IMR-90 (cell line): ENCODE measurements at regions not wholly inside any gene's neighbourhood (a gene's known extent, or its start where the extent isn't known, plus 50 kb on each side); places are given as distances from the start of the nearest gene placed in this dataset.
"Not testable (repeated sequence)": the region's sequence is repeated elsewhere in the genome, so short reads cannot be mapped to it uniquely, and the experiment has no call there.

Experiments used
- ATAC-seq: fragments of 200-7000 bp; cut with Tn5 transposase; 2 replicates; pipeline ENCODE4 v1.9.1; 2020; ENCODE audit warnings: low read depth, mild to moderate bottlenecking, moderate library complexity
- BruUV-seq: library from RNA; stranded (reverse); fragments of 400-500 nt; replicated peaks from 2 replicates; lab custom pipeline; 2021; lab: Mats Ljungman, UMichigan
- CTCF ChIA-PET: fragments of 300-600 bp; formaldehyde crosslinking; extraction: SDS; loops from one replicate; lab custom pipeline; 2021; ENCODE audit warnings: antibody characterized with exemption; lab: Yijun Ruan, JAX
- POLR2A ChIA-PET: fragments of 300-600 bp; sonication (Branson Sonifier 250); formaldehyde crosslinking; loops from one replicate; lab custom pipeline; 2022; ENCODE audit warnings: antibody characterized with exemption; ENCODE audit not compliant: unreplicated experiment; lab: Charles Lee
- DNase-seq: peaks from one replicate; pipeline ENCODE4 v3.0.0; 2013
- H2AFZ ChIP-seq: replicated peaks from 2 replicates; pipeline ENCODE3; 2013; ENCODE audit warnings: low read length, mild to moderate bottlenecking; ENCODE audit not compliant: poor library complexity
- H2AK5ac ChIP-seq: 2 replicates; pipeline ENCODE4 v1.6.1; 2013; ENCODE audit warnings: low read depth, low read length, inconsistent platforms
- H2AK9ac ChIP-seq: replicated peaks from 2 replicates; pipeline ENCODE3; 2013; ENCODE audit warnings: mild to moderate bottlenecking, low read depth, low read length, moderate library complexity; ENCODE audit not compliant: poor library complexity
- H2BK120ac ChIP-seq: 2 replicates; pipeline ENCODE4 v1.6.1; 2013; ENCODE audit warnings: low read depth, low read length, inconsistent platforms
- H2BK15ac ChIP-seq: 3 replicates; pipeline ENCODE4 v1.6.1; 2013; ENCODE audit warnings: low read depth, low read length, inconsistent platforms
- H2BK20ac ChIP-seq: 2 replicates; pipeline ENCODE4 v1.6.1; 2013; ENCODE audit warnings: low read depth, mild to moderate bottlenecking, inconsistent platforms, low read length, moderate library complexity
- H2BK5ac ChIP-seq: 2 replicates; pipeline ENCODE4 v1.6.1; 2013; ENCODE audit warnings: mild to moderate bottlenecking, low read depth, low read length, inconsistent platforms; ENCODE audit not compliant: poor library complexity, severe bottlenecking
- H3K14ac ChIP-seq: replicated peaks from 2 replicates; pipeline ENCODE4 v1.6.1; 2013; ENCODE audit warnings: low read depth, low read length, inconsistent platforms
- H3K18ac ChIP-seq: 2 replicates; pipeline ENCODE4 v1.6.1; 2013; ENCODE audit warnings: low read depth, low read length, control low read depth
- H3K23ac ChIP-seq: 2 replicates; pipeline ENCODE4 v1.6.1; 2013; ENCODE audit warnings: low read depth, low read length, inconsistent platforms
- H3K27ac ChIP-seq: 2 replicates; pipeline ENCODE4 v1.5.1; 2013; ENCODE audit warnings: mild to moderate bottlenecking, control low read depth, low read length; ENCODE audit not compliant: insufficient read depth
- H3K27me3 ChIP-seq: 2 replicates; pipeline ENCODE4 v1.6.1; 2013; ENCODE audit warnings: low read length; ENCODE audit not compliant: control insufficient read depth, insufficient read depth
- H3K36me3 ChIP-seq: 2 replicates; pipeline ENCODE4 v1.6.1; 2013; ENCODE audit warnings: low read length, mixed read lengths; ENCODE audit not compliant: control insufficient read depth, insufficient read depth
- H3K4ac ChIP-seq: 2 replicates; pipeline ENCODE4 v1.6.1; 2013; ENCODE audit warnings: low read depth, low read length, inconsistent platforms
- H3K4me1 ChIP-seq: 2 replicates; pipeline ENCODE4 v1.6.1; 2013; ENCODE audit warnings: low read length, mixed read lengths; ENCODE audit not compliant: control insufficient read depth, insufficient read depth
- H3K4me2 ChIP-seq: 2 replicates; pipeline ENCODE4 v1.6.1; 2013; ENCODE audit warnings: low read depth, mild to moderate bottlenecking, control low read depth, low read length, moderate library complexity
- H3K4me3 ChIP-seq: 2 replicates; pipeline ENCODE4 v1.5.1; 2013; ENCODE audit warnings: low read depth, mild to moderate bottlenecking, control low read depth, low read length, moderate library complexity; ENCODE audit not compliant: insufficient read depth
- H3K56ac ChIP-seq: 2 replicates; pipeline ENCODE4 v1.6.1; 2013; ENCODE audit warnings: low read length, inconsistent platforms; ENCODE audit not compliant: insufficient read depth; ENCODE audit errors: extremely low read depth
- H3K79me1 ChIP-seq, 2 experiments: 2 replicates each; pipeline ENCODE4 v1.6.1; 2013; ENCODE audit warnings: low read length in 2 of 2, inconsistent platforms in 1 of 2, low read depth in 1 of 2
- H3K9ac ChIP-seq: 2 replicates; pipeline ENCODE4 v1.6.1; 2013; ENCODE audit warnings: low read depth, low read length, control low read depth
- H3K9me1 ChIP-seq: 2 replicates; pipeline ENCODE4 v1.6.1; 2013; ENCODE audit warnings: low read length, inconsistent platforms; ENCODE audit not compliant: insufficient read depth
- H3K9me3 ChIP-seq: 2 replicates; pipeline ENCODE4 v1.6.1; 2013; ENCODE audit warnings: low read length; ENCODE audit not compliant: control insufficient read depth, insufficient read depth
- H4K20me1 ChIP-seq: 2 replicates; pipeline ENCODE4 v1.6.1; 2013; ENCODE audit warnings: low read length, inconsistent platforms; ENCODE audit not compliant: insufficient read depth
- H4K5ac ChIP-seq: 2 replicates; pipeline ENCODE4 v1.6.1; 2013; ENCODE audit warnings: mild to moderate bottlenecking, low read depth, low read length, control low read depth
- H4K8ac ChIP-seq, 2 experiments: 2 replicates each; pipeline ENCODE4 v1.6.1; 2013; ENCODE audit warnings: low read depth in 2 of 2, low read length in 2 of 2, control low read depth in 1 of 2, inconsistent platforms in 1 of 2
- H4K91ac ChIP-seq: 2 replicates; pipeline ENCODE4 v1.6.1; 2013; ENCODE audit warnings: low read depth, low read length, inconsistent platforms; ENCODE audit not compliant: insufficient read depth
- WGBS, 2 experiments: methylation state at CpG; one replicate each; pipeline versions ENCODE4 v1.1.5 to v1.1.7; 2013; ENCODE audit warnings: missing lambda C conversion rate in 2 of 2; ENCODE audit not compliant: insufficient read length in 1 of 2; ENCODE audit errors: extremely low coverage in 2 of 2; 5-methylcytosine and 5-hydroxymethylcytosine counted together
- dilution Hi-C: fragments of 300-500 bp; cut with HindIII; formaldehyde crosslinking; loops from one replicate; pipeline ENCODE4 v1.14.3; 2018; ENCODE audit warnings: low sequenced_read_pairs; ENCODE audit not compliant: unreplicated experiment
- in situ Hi-C: fragments of 300-500 bp; cut with MboI; formaldehyde crosslinking; loops from 3 replicates; pipeline ENCODE4 v1.14.3; 2019; ENCODE audit warnings: low sequenced_read_pairs, inconsistent platforms, mixed read lengths
- intact Hi-C: fragments of 100-400 bp; cut with micrococcal nuclease; formaldehyde crosslinking; loops from 2 replicates; pipeline ENCODE4 v1.10.0; 2022

- H3K18ac ChIP-seq, H4K5ac ChIP-seq, H2BK15ac ChIP-seq, in situ Hi-C loops, H3K23ac ChIP-seq, H3K4me2 ChIP-seq, POLR2A ChIA-PET, H3K9ac ChIP-seq, DNase-seq, H3K4me1 ChIP-seq, BruUV-seq, H2BK120ac ChIP-seq, CTCF ChIA-PET, H2BK5ac ChIP-seq, H3K27ac ChIP-seq, H2AK5ac ChIP-seq, H3K9me1 ChIP-seq, H2AFZ ChIP-seq, H4K91ac ChIP-seq, H2BK20ac ChIP-seq, H2AK9ac ChIP-seq, H3K4ac ChIP-seq, H3K36me3 ChIP-seq, H3K27me3 ChIP-seq, H3K9me3 ChIP-seq, H3K14ac ChIP-seq, H4K8ac ChIP-seq, dilution Hi-C loops, intact Hi-C loops, H3K56ac ChIP-seq, H3K4me3 ChIP-seq, H3K79me1 ChIP-seq, H4K20me1 ChIP-seq: not testable (repeated sequence)
- ATAC-seq: peak; percentile 95
- no CpG with 5 or more reads among the region's 66 CpGs for WGBS, 2 experiments
These were observed 4022.1 kb upstream of the TPTE start for GRCh38 chr21:6499128-6499826.

DNA sequence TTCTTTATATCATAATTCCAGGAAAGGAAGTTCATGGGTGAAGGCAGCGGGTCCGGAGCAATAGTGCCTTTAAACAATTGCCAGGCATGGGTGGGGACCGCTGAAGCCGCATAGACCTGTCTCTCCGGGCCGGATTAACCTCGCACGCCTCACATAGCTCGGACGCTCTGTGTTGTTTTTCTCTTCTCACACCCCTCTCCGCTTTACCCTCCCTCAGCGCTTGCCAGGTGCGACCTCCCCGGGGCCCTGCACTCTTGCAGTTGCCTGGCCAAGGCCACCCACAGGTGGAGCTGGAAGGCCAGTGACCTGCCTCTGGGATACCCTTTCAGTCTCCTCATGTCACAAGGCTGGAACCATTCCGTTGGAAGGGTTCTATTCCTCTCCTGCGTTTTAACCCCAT is 4021.5 kb upstream of the TPTE start:
- H3K23ac ChIP-seq, ATAC-seq, H2BK20ac ChIP-seq, H3K9ac ChIP-seq, H4K91ac ChIP-seq, H4K8ac ChIP-seq, H3K27me3 ChIP-seq, POLR2A ChIA-PET, H2AK5ac ChIP-seq, H3K36me3 ChIP-seq, H3K4me3 ChIP-seq, H2BK15ac ChIP-seq, H3K4ac ChIP-seq, H3K79me1 ChIP-seq, H3K9me3 ChIP-seq, H2BK120ac ChIP-seq, intact Hi-C loops, DNase-seq, H3K14ac ChIP-seq, BruUV-seq, in situ Hi-C loops, dilution Hi-C loops, H2BK5ac ChIP-seq, H4K20me1 ChIP-seq, CTCF ChIA-PET, H3K56ac ChIP-seq, H2AFZ ChIP-seq, H3K18ac ChIP-seq, H3K4me1 ChIP-seq, H3K27ac ChIP-seq, H4K5ac ChIP-seq, H2AK9ac ChIP-seq, H3K4me2 ChIP-seq, H3K9me1 ChIP-seq: not testable (repeated sequence)
- WGBS, 2 experiments: no CpG with 5 or more reads among the region's 16 CpGs
